HCT116 (cell line): ENCODE measurements at regions not wholly inside any gene's neighbourhood (a gene's known extent, or its start where the extent isn't known, plus 50 kb on each side); places are given as distances from the start of the nearest gene placed in this dataset.

Experiments
- ATAC-seq: fragments of 200-7000 bp; cut with Tn5 transposase; 2 replicates; pipeline ENCODE4 v1.9.1; 2020; ENCODE audit warnings: mild to moderate bottlenecking, moderate library complexity
- BruUV-seq: library from RNA; stranded (reverse); fragments of 400-500 nt; replicated peaks from 2 replicates; lab custom pipeline; 2021; lab: Mats Ljungman, UMichigan
- CTCF ChIA-PET: fragments of 300-600 bp; sonication (Branson Sonifier 250); formaldehyde crosslinking; loops from one replicate; lab custom pipeline; 2021; ENCODE audit warnings: antibody characterized with exemption; lab: Charles Lee
- POLR2A ChIA-PET: fragments of 300-600, 350-600 bp; sonication (Branson Sonifier 250); formaldehyde crosslinking; loops from one replicate; lab custom pipeline; 2021; ENCODE audit warnings: antibody characterized with exemption; lab: Charles Lee
- RAD21 ChIA-PET, 2 experiments: fragments of 300-600 bp; sonication (Branson Sonifier 250); formaldehyde crosslinking; loops; one replicate each; lab custom pipeline; 2023; ENCODE audit warnings: low total read pairs in 2 of 2; ENCODE audit not compliant: uncharacterized antibody in 2 of 2, unreplicated experiment in 2 of 2, low non-redundant PET in 1 of 2; lab: Charles Lee
- DNase-seq: peaks from one replicate; pipeline ENCODE4 v3.0.0-alpha.2; 2010; ENCODE audit warnings: low read depth, low spot score
- H2AFZ ChIP-seq: fragments of 200-600 bp; shearing (Covaris generic), sonication (generic); 2 replicates; pipeline ENCODE4 v1.6.1; 2017; ENCODE audit warnings: low read depth, mixed run types, mixed read lengths, antibody characterized with exemption, low read length; ENCODE audit not compliant: poor library complexity, severe bottlenecking
- H3K27ac ChIP-seq: 2 replicates; pipeline ENCODE4 v1.5.1; 2012; ENCODE audit warnings: low read depth, low read length
- H3K27me3 ChIP-seq: fragments of 200-600 bp; sonication (generic); 2 replicates; pipeline ENCODE4 v1.6.1; 2016; ENCODE audit warnings: mixed run types, low read length, mixed read lengths; ENCODE audit not compliant: insufficient read depth
- H3K36me3 ChIP-seq, 2 experiments: fragments of 200-500 bp in 1 of 2; fragments of 200-600 bp in 1 of 2; sonication (Bioruptor generic) in 1 of 2; sonication (generic) in 1 of 2; 2 replicates each; pipeline versions ENCODE4 v1.5.1 to v1.6.1; 2014 to 2016; ENCODE audit warnings: low read length in 2 of 2, inconsistent platforms in 1 of 2, mixed read lengths in 1 of 2, mixed run types in 1 of 2; ENCODE audit not compliant: insufficient read depth in 2 of 2, control insufficient read depth in 1 of 2
- H3K4me1 ChIP-seq, 2 experiments: fragments of 200-600 bp in 1 of 2; sonication (generic) in 1 of 2; 2 replicates each; pipeline versions ENCODE4 v1.5.1 to v1.6.1; 2012 to 2017; ENCODE audit warnings: low read length in 2 of 2, inconsistent platforms in 1 of 2, mild to moderate bottlenecking in 1 of 2, mixed read lengths in 1 of 2, mixed run types in 1 of 2, moderate library complexity in 1 of 2; ENCODE audit not compliant: insufficient read depth in 2 of 2, control insufficient read depth in 1 of 2
- H3K4me2 ChIP-seq: fragments of 200-600 bp; sonication (generic); 2 replicates; pipeline ENCODE4 v1.6.1; 2017; ENCODE audit warnings: mixed run types, low read length, mixed read lengths
- H3K4me3 ChIP-seq, 2 experiments: fragments of 200-600 bp in 1 of 2; sonication (generic) in 1 of 2; replicated peaks in 1 of 2; 2 replicates each; pipeline ENCODE4 v1.5.1; 2011 to 2016; ENCODE audit warnings: low read length in 2 of 2, control low read depth in 1 of 2, low read depth in 1 of 2, mild to moderate bottlenecking in 1 of 2, mixed read lengths in 1 of 2, mixed run types in 1 of 2
- H3K79me2 ChIP-seq: fragments of 200-600 bp; sonication (generic); 2 replicates; pipeline ENCODE4 v1.6.1; 2017; ENCODE audit warnings: mild to moderate bottlenecking, mixed run types, low read length, moderate library complexity, mixed read lengths; ENCODE audit not compliant: insufficient read depth
- H3K9ac ChIP-seq: fragments of 200-600 bp; sonication (generic); 2 replicates; pipeline ENCODE4 v1.6.1; 2016; ENCODE audit warnings: low read length, mixed read lengths
- H3K9me2 ChIP-seq: fragments of 200-600 bp; sonication (generic), shearing (Covaris generic); 2 replicates; pipeline ENCODE4 v1.6.1; 2017; ENCODE audit warnings: mixed run types, mild to moderate bottlenecking, moderate library complexity; ENCODE audit not compliant: insufficient read depth
- H3K9me3 ChIP-seq, 2 experiments: fragments of 200-500 bp in 1 of 2; fragments of 200-600 bp in 1 of 2; sonication (Bioruptor generic) in 1 of 2; sonication (generic) in 1 of 2; 2 replicates each; pipeline ENCODE4 v1.6.1; 2014 to 2017; ENCODE audit warnings: low read length in 2 of 2, mixed read lengths in 2 of 2, inconsistent platforms in 1 of 2, low read depth in 1 of 2, mild to moderate bottlenecking in 1 of 2, mixed run types in 1 of 2, moderate library complexity in 1 of 2; ENCODE audit not compliant: control insufficient read depth in 1 of 2, insufficient read depth in 1 of 2
- H4K20me1 ChIP-seq: fragments of 200-600 bp; sonication (generic), shearing (Covaris generic); 2 replicates; pipeline ENCODE4 v1.6.1; 2017; ENCODE audit warnings: mixed run types, mild to moderate bottlenecking, moderate library complexity; ENCODE audit not compliant: insufficient read depth
- CTCF ChIP-seq, 3 experiments: fragments of 200-600 bp in 1 of 3; sonication (generic) in 1 of 3; IDR thresholded peaks in 2 of 3; conservative IDR thresholded peaks in 1 of 3; 2 replicates each; pipeline ENCODE4 v1.5.1; 2012 to 2017; ENCODE audit warnings: low read depth in 2 of 3, low read length in 2 of 3, antibody characterized with exemption in 1 of 3, borderline replicate concordance in 1 of 3, control low read depth in 1 of 3, mild to moderate bottlenecking in 1 of 3, mixed read lengths in 1 of 3, mixed run types in 1 of 3, moderate library complexity in 1 of 3; ENCODE audit not compliant: insufficient read depth in 1 of 3
- EGR1 ChIP-seq: IDR thresholded peaks from 2 replicates; pipeline ENCODE4 v1.6.1; 2012; ENCODE audit warnings: low read depth
- ELF1 ChIP-seq: IDR thresholded peaks from 2 replicates; pipeline ENCODE4 v1.6.1; 2012; ENCODE audit warnings: low read depth, borderline replicate concordance
- FOSL1 ChIP-seq: IDR thresholded peaks from 2 replicates; pipeline ENCODE4 v1.6.1; 2012; ENCODE audit warnings: low read depth
- RAD21 ChIP-seq: IDR thresholded peaks from 2 replicates; pipeline ENCODE4 v1.6.1; 2012; ENCODE audit warnings: low read depth, mild to moderate bottlenecking
- REST ChIP-seq: IDR thresholded peaks from 2 replicates; pipeline ENCODE4 v1.6.1; 2012; ENCODE audit warnings: low read depth
- TCF7L2 ChIP-seq: IDR thresholded peaks from 2 replicates; pipeline ENCODE4 v1.7.0; 2011; ENCODE audit warnings: borderline replicate concordance, inconsistent platforms; ENCODE audit not compliant: insufficient read depth, insufficient read length; ENCODE audit errors: extremely low read depth
- YY1 ChIP-seq: IDR thresholded peaks from 2 replicates; pipeline ENCODE4 v1.6.1; 2011; ENCODE audit warnings: low read length, low read depth, moderate library complexity, mild to moderate bottlenecking; ENCODE audit not compliant: insufficient replicate concordance; ENCODE audit errors: extremely low read depth
- ZFX ChIP-seq: fragments of 450-650 bp; IDR thresholded peaks from 2 replicates; pipeline ENCODE4 v1.6.1; 2017
- intact Hi-C: fragments of 100-400 bp; cut with micrococcal nuclease; formaldehyde crosslinking; loops from 2 replicates; pipeline ENCODE4 v1.10.0; 2022

DNA sequence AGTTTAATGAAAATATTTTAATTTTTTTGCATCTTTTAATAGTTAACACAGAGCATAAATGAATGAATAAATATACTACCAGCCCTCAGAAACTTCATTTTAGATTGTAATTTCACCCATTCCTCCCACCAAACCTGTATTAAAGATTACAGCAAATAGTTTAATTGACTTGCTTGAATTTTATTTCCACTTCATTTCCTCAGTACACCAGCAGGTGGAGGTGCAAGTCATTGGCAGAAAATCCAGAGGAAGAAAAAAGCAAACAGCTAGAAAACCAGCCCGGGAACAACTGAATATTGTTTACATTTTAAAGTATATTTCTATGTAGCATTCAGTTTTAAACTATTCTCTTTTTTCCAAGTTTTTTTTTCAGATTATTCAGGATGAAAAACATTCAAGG, 177.8 kb downstream of the OLFM4 start:
- no TSS peak for BruUV-seq
- POLR2A ChIA-PET: no interaction called here
- no peak for TF ChIP-seq EGR1
- no peak for TF ChIP-seq TCF7L2
- no peak for TF ChIP-seq RAD21
- no peak for TF ChIP-seq ELF1
- TF ChIP-seq YY1: no peak
- TF ChIP-seq CTCF (IDR thresholded peaks at IDR 0.05 in 2 of 3, conservative IDR thresholded peaks at IDR 0.05 in 1 of 3; ENCODE audit: borderline replicate concordance in 1 of 3, insufficient read depth in 1 of 3, low read depth in 2 of 3, low read length in 2 of 3): peak in 1 of 3 experiments; percentile 36; a peak in 1 of 6 replicates
- TF ChIP-seq, all 23 proteins: peak for 1
- H3K9ac ChIP-seq: no peak overlapping the region
- H3K27me3 ChIP-seq: no peaks in the 10 kb centered on the region
- no peaks in the 10 kb centered on the region for H4K20me1 ChIP-seq
- H3K27ac ChIP-seq: no peak overlapping the region
- H2AFZ ChIP-seq: no peak overlapping the region
- no peaks in the 10 kb centered on the region for H3K36me3 ChIP-seq
- ChIA-PET RAD21 (no interaction called here), CTCF (no interaction called here)
- H3K4me1 ChIP-seq: no peaks in the 10 kb centered on the region
- no peak overlapping the region for H3K4me2 ChIP-seq
- DNase-seq (no peak), ATAC-seq (no peak)
- H3K4me3 ChIP-seq: no peak overlapping the region
- no peaks in the 10 kb centered on the region for H3K9me2 ChIP-seq
- intact Hi-C loops: no loop called here
- peaks cover 0 to 8% of the 10 kb centered on the region in 2 experiments; a peak in 1 of 4 replicates for H3K9me3 ChIP-seq
- H3K79me2 ChIP-seq: no peaks in the 10 kb centered on the region

DNA sequence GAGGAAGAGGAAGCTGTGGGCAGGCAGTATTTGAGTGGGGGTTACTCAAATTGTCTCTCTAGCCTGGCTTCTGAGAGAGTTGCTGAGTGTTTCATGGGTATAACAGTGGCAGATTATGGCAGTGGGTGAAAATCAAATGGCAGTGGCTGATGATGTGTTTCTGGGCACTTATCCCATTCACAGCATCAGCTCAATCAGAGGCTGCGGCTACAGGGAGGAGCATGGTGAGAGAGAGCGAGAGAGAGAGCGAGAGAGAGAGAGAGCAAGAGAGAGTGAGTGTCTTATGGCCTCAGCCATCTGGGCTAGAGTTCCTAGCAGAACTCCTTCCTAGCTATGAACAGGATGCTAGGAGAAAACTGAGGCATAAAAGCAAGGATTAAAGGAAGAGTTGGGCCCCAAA, 178.9 kb downstream of the OLFM4 start:
- no peak overlapping the region for H3K4me3 ChIP-seq
- H3K27ac ChIP-seq: no peak overlapping the region
- ChIA-PET POLR2A (no interaction called here), RAD21 (no interaction called here), CTCF (no interaction called here)
- no peak for DNase-seq
- peaks cover 0 to 8% of the 10 kb centered on the region in 2 experiments; a peak in 1 of 4 replicates for H3K9me3 ChIP-seq
- no peaks in the 10 kb centered on the region for H3K36me3 ChIP-seq
- no peaks in the 10 kb centered on the region for H3K9me2 ChIP-seq
- no TSS peak for BruUV-seq
- intact Hi-C loops: no loop called here
- ATAC-seq: no peak
- no peak overlapping the region for H2AFZ ChIP-seq
- no peaks in the 10 kb centered on the region for H4K20me1 ChIP-seq
- H3K9ac ChIP-seq: no peak overlapping the region
- H3K79me2 ChIP-seq: no peaks in the 10 kb centered on the region
- no peak for TF ChIP-seq FOSL1
- TF ChIP-seq REST: no peak
- TF ChIP-seq RAD21: no peak
- TF ChIP-seq ZFX: no peak
- H3K27me3 ChIP-seq: no peaks in the 10 kb centered on the region
- no peaks in the 10 kb centered on the region for H3K4me1 ChIP-seq
- no peak overlapping the region for H3K4me2 ChIP-seq
